Right renal pelvis (tissue), 4 donors: ENCODE measurements at regions not wholly inside any gene's neighbourhood (a gene's known extent, or its start where the extent isn't known, plus 50 kb on each side); places are given as distances from the start of the nearest gene placed in this dataset.
"Not testable (repeated sequence)": the region's sequence is repeated elsewhere in the genome, so short reads cannot be mapped to it uniquely, and the experiment has no call there.

ENCODE experiments used
- DNase-seq, 4 donors: peaks; one replicate each; pipeline ENCODE4 v3.0.0-alpha.2; 2013; ENCODE audit warnings: low read depth in 4 of 4, low spot score in 3 of 4, missing footprints in 1 of 4

DNA sequence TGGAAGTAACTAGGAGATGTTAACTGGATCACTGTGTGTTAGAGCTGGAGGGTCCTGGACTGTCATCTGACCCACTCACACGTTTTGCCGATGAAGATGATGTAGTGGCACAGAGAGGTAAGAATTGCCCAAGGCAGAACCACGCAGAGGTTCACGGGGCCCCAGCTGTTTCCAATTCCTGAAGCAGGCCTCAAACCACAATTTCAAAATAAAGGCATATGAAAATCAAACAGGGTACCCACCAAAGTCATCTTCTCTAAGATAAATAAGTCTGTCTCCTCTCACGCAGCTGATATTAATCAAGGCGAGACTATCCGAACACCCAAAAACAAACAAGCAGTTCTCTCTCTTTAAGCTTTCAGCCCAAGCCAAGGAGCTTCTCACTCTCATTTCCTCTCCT lies 113.3 kb upstream of the JCAD start:
- DNase-seq, result no peak

DNA sequence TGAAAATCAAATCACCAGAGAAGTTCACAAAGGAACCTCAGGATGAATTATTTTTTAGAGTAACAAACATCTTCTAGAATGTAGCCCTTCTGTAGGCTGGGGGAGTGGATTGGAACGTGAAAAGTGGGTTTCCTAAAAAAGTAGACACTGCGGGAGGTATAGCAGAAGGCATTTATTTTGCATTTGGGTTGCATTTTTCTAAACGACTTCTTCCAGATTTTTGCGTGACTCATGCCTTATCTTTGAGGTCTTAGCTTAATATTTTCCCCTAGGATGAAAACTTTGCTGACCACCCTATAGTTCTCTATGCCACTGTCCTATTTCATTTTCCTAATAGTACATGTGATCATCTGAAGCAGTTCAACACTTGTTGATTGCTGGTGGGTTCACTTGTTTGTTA lies 112.7 kb upstream of the JCAD start:
- no peak for DNase-seq

DNA sequence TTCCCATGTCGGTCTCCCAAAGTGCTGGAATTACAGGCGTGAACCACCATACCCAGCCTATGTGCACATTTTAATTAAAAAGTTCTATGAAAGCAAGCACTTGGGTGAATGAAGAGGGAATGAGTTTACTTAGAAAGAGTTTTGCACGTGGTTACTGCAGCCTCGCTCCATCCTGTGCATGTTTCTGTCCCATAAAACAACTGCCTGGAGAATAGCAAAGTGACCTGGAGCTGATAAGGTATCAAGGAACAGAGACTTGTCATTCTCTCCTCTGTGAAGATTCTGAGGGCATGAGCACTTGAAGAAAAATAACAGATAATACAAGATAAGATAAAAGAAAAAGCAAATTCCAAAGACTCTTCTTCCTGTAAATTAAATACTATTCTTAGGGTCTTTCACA lies 112.2 kb upstream of the JCAD start:
- DNase-seq, result no peak

DNA sequence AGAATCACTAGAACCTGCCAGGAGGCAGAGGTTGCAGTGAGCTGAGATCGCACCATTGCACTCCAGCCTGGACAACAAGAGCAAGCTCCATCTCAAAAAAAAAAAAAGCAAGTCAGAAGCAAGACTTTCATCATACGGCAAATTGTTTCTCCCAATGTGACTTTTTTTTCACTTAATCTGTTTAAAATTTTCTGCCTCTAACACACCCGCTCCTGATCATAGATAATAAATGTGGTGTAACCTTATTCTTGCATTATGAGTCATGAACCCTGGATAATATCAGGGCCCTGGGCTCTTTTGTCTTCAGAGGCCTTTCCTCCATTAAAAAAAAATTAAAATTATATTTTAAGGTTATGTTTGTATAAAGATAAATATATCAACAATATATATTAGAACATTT lies 111.4 kb upstream of the JCAD start:
- no peak for DNase-seq

DNA sequence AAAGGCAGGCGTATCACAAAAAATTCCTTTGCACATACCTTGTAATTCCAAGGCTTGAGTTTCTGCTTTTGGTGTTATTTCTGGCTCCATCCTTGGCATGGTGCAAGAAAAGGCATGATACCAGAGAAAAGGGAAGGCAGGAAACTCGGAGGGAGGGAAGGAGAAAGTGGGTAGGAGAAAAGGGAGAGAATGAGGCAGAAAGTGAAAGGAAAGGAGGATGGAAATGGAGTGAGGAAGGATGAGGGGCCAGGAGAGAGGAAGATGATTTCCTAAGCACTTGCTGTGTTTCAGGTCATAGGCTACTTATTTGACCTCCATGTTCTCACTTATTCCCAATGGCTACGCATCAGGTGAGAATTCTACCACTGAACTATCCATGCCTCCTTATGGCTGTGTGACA lies 110.8 kb upstream of the JCAD start:
- no peak for DNase-seq

DNA sequence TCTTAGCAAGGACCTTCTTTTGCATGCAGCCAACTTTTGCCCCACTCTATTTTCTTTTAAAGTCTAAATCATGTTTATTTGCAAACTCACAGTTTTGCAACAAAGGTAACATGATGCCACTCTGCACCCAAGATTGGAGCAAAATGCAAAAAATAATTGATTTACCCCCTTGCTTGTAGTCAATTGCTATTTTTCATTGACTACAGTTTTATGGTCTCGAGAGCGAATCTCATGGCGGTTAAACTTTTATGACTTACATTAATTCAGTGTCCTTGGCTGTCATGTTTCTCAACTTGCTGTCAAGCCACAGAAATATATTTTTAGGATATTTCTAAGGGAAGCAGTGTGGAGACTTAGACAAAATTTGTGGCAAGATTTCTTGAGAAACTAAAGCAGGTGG lies 110.0 kb upstream of the JCAD start:
- DNase-seq, result no peak

DNA sequence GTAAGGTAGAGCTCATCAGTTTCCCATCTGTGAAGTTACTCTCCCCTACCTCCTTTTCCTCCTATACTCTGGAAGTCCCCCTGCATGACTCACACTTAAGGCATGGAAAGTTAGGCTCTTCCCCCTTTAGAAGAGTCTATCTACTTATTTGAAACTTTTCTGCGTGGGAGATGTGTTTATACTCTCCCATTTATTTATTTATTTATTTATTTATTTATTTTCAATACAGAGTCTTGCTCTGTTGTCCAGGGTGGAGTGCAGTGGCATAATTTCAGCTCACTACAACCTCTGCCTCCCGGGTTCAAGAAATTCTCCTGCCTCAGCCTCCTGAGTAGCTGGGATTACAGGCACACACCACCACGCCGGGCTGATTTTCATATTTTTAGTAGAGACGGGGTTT lies 107.5 kb upstream of the JCAD start:
- no peak for DNase-seq

DNA sequence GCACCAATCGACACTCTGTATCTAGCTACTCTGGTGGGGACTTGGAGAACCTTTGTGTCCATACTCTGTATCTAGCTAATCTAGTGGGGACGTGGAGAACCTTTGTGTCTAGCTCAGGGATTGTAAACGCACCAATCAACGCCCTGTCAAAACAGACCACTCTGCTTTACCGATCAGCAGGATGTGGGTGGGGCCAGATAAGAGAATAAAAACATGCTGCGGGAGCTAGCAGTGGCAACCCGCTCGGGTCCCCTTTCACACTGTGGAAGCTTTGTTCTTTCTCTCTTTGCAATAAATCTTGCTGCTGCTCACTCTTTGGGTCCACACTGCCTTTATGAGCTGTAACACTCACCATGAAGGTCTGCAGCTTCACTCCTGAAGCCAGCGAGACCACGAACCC lies 104.0 kb upstream of the JCAD start:
- DNase-seq, result not testable (repeated sequence)

DNA sequence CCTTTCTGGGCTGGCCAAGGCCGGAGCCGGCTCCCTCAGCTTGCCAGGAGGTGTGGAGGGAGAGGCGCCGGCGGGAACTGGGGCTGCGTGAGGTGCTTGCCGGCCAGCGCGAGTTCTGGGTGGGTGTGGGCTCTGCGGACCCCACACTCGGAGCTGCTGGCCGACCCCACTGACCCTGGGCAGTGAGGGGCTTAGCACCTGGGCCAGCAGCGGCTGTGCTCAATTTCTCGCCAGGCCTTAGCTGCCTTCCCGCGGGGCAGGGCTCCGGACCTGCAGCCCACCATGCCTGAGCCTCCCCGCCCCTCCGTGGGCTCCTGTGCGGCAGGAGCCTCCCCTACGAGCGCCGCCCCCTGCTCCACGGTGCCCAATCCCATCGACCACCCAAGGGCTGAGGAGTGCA lies 103.4 kb upstream of the JCAD start:
- not testable (repeated sequence) for DNase-seq

DNA sequence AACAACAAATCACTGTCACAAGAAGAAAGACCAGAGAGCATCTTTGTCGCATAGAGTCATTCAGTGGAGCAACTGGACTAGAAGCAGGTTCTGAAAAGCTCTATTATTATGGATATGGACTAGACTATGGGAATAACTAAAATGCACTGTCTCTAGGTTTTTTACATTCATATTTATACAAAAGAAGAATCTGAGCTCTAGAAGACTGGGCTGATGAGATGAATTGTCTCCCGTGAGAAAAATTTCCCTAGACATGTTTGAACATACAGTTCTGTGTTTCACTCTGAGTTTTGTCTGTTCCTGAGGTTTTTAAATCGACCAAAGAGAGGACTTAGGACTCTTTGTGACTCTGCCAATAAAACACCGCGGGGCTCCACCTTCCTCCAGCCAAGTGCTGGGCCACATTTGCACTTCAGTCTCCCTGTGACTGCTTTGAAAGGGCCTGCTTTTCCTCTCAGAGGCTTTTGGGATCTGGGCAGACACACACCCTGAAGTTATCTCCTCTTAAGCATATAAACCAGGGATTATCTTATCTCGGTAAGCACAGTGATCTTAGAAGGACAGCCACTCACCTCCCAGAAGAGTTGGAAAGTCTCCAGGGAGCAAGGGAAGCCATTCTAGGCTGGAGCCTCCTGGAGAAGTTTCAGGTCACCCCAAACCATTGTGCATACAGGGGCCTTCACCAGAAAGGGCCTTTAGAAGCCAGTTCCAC lies 101.0 kb upstream of the JCAD start:
- DNase-seq, result no peak

DNA sequence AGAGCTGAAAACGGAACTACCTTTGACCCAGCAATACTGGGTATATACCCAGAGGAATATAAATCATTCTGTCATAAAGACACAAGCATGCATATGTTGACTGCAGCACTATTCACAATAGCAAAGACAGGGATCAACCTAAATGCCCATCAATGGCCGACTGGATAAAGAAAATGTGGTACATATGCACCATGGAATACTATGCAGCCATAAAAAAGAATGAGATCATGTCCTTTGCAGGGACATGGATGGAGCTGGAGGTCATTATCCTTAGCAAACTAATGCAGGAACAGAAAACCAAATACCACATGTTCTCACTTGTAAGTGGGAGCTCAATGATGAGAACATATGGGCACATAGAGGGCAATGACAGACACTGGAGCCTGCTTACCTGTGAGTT lies 100.2 kb upstream of the JCAD start:
- not testable (repeated sequence) for DNase-seq

DNA sequence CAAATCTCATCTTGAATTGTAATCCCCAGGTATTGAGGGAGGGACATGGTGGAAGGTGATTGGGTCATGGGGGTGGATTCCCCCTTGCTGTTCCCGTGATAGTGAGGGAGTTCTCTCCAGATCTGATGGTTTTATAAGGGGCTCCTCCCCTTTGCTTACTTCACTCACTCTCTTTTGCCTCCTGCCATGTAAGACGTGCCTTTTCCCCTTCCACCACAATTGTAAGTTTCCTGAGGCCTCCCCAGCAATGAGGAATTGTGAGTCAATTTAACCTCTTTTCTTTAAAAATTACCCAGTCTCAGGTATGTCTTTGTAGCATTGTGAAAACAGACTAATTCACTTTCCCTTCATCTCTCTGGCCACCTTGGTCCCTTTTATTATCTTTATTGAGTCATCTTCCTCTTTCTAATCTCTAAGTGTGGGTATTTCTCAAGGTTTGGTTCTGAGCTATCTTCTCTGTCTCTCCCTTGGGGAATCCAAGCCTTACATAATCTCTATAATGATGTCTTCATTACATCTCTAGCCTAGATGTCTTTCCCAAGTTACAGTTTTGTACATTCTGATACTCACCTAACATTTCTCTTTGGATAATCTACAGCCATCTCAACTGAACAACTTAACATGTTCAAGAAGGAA lies 99.1 kb upstream of the JCAD start:
- DNase-seq, result no peak

DNA sequence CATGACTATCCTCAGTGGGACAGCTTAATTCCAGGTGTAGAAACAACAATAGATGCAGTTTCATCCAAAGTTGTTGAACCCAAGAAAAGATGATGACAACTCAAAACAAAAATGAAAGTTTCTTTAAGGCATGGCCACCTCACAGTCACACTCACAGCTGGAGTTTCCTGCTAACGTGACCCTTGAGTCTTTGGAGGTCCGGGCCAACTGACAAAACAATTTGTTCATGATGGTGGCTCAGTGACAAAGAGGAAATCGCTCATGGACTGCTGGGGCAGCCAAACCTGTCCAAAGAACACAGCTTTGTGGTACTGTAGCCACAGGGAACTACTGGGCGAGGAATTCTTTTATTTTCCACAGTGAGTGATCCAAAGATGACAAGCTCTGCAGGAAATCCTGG lies 96.0 kb upstream of the JCAD start:
- no peak for DNase-seq

DNA sequence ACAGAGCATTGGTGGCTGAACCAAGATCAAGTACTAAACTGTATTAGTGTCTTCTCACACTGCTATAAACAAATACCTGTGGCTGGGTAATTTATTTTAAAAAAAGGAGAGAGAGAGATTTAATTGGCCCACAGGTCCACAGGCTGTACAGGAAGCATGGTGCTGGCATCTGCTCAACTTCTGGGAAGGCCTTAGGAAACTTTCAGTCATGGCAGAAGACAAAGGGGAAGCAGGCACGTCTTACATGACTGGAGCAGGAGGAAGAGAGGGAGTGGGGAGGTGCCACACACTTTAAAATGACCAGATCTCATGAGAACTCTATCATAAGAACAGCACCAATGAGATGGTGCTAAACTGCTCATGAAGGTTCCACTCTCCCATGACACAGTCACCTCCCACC lies 95.2 kb upstream of the JCAD start:
- no peak for DNase-seq

DNA sequence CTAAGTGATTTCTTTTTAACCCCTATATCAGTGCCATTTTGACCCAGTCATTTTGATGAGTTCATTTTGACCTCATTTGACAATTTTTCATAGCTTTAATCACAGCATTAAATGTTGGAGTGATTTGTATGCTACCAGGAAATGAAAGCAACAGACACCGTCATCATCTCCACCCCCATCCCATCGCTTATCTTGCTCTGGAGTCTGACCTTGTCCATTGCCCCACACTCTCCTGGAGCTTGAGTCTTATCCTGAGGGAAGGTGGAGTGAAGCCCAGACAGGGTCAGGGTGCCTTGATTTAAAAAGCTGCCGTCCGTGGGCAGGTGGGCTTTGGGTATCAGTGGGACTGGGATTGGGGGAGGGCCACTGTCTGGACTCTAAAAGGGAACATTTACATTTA lies 94.7 kb upstream of the JCAD start:
- no peak for DNase-seq

DNA sequence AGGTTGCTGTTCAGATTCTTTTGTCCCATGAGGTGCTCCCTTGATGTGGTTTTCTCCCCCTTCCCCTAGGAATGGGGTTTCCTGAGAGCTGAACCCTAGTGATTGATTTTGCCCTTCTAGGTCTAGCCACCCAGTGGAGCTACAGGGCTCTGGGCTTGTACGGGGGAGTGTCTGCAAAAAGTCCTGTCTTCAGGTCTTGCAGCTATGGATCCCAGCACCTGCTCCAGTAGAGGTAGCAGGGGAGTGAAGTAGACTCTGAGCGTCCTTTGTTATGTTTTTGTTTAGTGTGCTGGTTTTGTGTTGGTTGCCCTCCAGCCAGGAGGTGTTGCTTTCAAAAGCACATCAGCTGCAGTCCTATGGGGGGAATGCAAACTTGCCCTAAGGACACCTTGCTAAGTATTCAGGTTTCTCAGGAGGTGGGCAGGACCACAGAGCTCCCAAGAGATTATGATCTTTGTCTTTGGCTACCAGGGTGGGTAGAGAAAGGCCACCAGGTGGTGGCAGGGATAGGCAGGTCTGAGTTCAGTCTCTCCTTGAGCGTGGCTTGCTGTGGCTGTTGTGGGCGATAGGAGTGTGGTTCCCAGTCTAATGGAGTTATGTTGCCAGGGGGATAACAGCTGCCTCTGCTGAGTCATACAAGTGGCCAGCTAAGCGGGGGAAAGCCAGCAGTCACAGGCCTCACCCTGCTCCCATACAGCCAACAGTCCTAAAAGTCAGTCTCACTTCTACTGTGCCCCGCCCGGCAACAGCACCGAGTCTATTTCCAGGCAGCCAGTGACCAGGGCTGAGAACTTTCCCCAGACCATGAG lies 92.4 kb upstream of the JCAD start:
- no peak for DNase-seq

DNA sequence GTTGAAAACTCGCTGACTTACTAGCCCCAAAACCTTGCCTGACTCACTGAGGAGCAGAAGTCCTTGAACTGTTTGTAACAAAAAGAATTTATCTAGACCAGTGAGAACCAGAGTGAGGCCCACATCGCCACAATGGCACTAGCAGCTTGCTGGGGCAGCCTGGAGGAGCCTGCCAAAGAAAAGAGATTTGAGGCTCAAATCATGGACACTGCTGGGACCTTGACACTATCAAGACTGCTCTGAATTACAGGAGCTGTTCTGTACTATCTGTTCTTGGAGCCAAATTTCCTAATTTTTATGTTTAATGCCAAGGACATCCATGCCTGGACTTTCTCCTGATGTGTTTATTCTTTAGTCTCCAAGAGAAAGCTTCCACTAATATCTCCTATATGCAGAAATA lies 82.0 kb upstream of the JCAD start:
- DNase-seq, result no peak

DNA sequence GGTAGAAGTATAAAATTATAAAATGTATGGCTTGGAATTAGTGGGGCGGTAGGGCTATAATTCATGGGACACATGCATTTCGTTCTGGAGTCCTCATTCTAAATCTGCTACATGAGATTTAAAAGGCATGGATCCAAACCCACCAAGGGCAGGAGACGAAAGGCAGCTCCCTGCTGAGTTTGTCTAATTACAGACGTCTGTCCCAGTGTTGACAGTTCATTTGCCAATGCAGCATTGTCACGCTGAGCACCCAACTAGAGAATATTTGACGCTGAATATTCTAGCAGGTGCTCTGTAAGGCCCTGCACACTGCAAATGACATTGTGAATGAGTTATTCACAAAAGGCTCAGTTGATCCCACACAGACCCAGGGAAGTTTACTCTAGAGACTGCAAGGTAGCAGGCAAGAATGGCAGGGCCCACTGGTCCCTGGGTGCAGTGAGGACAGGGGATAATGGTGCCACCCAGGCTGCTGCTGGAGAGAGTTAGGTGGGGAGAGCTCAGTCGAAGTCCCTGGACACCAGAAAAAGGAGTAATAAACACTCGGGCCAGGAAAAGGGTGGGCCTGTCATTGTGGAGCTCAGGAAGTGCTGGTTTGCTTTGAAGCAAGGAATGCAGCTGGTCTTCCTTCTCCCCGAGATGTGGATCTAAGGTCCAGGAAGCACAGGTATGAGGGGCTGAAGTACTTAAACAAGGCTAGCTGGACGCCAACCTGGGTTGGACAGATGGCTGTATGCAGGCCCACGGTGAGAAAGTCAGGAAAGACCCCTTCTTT lies 75.0 kb upstream of the JCAD start:
- no peak for DNase-seq

DNA sequence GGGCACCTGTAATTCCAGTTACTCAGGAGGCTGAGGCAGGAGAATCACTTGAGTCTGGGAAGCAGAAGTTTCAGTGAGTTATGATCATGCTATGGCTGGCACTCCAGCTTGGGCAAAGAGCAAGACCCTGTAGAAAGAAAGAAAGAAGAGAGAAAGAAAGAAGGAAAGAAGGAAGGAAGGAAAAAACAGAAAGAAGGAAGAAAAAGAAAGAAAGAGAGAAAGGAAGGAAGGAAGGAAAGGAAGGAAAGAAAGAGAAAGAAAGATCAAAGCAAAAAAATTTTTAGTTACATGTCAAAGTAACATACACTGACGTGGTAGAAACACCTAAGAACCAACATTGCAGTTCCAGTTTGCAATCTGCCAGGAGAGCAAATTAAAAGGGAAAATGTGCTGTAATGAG lies 73.8 kb upstream of the JCAD start:
- no peak for DNase-seq

DNA sequence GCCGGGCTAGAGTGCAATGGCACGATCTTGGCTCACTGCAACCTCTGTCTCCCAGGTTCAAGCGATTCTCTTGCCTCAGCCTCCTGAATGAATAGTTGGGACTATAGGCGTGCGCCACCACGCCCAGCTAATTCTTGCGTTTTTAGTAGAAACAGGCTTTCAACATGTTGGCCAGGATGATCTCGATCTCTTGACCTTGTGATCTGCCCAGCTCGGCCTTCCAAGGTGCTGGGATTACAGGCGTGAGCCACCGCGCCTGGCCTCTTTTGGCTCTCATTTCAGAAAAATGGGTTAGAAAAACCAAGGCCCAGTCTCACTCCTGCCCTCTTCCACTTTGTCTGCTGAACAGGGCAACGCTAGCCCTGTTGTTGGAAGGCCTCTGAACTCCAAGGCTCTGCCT lies 72.0 kb upstream of the JCAD start:
- DNase-seq, result not testable (repeated sequence)

DNA sequence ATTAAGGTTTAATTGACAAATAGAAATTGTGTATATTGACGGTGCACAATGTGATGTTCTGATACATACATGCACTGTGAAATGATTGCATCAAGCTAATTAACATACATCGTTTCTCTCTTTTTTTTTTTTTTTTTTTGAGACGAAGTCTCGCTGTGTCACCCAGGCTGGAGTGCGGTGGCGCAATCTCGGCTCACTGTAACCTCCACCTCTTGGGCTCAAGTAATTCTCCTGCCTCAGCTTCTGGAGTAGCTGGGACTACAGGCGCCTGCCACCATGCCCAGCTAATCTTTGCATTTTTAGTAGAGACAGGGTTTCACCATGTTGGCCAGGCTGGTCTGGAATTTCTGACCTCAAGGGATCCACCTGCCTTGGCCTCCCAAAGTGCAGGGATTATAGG lies 69.9 kb upstream of the JCAD start:
- DNase-seq, result not testable (repeated sequence)
